ENCODE measurements at regions not wholly inside any gene's neighbourhood (a gene's known extent, or its start where the extent isn't known, plus 50 kb on each side); places are given as distances from the start of the nearest gene placed in this dataset.
A peak's percentile ranks its signal among the peaks of the same experiment; 100 is the strongest.

- Histone ChIP-seq H3K9me3 (no peaks in the 10 kb centered on the region), H3K27me3 (replicated peaks; ENCODE audit: control insufficient read depth, insufficient read depth, low read length) (no peaks in the 10 kb centered on the region), H3K4me1 (no peaks in the 10 kb centered on the region), H3K36me3 (ENCODE audit: control insufficient read depth, insufficient read depth, low read length) (no peaks in the 10 kb centered on the region), H3K4me3 (ENCODE audit: low read depth, low read length) (no peak overlapping the region)
- intact Hi-C loops (cut with micrococcal nuclease; ENCODE audit: unreplicated experiment) = no loop called here
- no peaks in the 10 kb centered on the region for H3K36me3 Mint-ChIP-seq (ENCODE audit: insufficient read depth, unreplicated experiment)
- DNase-seq = no peak
- BruUV-seq (replicated peaks) = no TSS peak
- H3K27ac Mint-ChIP-seq (ENCODE audit: unreplicated experiment) = no peak overlapping the region
- TF ChIP-seq, protein P1, sequence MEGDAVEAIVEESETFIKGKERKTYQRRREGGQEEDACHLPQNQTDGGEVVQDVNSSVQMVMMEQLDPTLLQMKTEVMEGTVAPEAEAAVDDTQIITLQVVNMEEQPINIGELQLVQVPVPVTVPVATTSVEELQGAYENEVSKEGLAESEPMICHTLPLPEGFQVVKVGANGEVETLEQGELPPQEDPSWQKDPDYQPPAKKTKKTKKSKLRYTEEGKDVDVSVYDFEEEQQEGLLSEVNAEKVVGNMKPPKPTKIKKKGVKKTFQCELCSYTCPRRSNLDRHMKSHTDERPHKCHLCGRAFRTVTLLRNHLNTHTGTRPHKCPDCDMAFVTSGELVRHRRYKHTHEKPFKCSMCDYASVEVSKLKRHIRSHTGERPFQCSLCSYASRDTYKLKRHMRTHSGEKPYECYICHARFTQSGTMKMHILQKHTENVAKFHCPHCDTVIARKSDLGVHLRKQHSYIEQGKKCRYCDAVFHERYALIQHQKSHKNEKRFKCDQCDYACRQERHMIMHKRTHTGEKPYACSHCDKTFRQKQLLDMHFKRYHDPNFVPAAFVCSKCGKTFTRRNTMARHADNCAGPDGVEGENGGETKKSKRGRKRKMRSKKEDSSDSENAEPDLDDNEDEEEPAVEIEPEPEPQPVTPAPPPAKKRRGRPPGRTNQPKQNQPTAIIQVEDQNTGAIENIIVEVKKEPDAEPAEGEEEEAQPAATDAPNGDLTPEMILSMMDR (IDR thresholded peaks at IDR 0.05; ENCODE audit: insufficient read depth in 1 of 2, low read depth in 1 of 2, low read length in 1 of 2, severe bottlenecking in 1 of 2, unreplicated experiment in 1 of 2) = no peak
- ChIA-PET CTCF (no interaction called here), POLR2A (no interaction called here)
- H3K4me3 Mint-ChIP-seq (ENCODE audit: unreplicated experiment) = no peak overlapping the region
- peaks cover 14% of the 10 kb centered on the region for H3K9me3 Mint-ChIP-seq (ENCODE audit: unreplicated experiment)
- H3K27me3 Mint-ChIP-seq (ENCODE audit: insufficient read depth, unreplicated experiment) = no peaks in the 10 kb centered on the region
- H3K4me1 Mint-ChIP-seq (ENCODE audit: low read depth, unreplicated experiment) = no peaks in the 10 kb centered on the region
Measured at GRCh38 chr5:63164339-63164738, 585.7 kb downstream of the LRRC70 start.

DNA sequence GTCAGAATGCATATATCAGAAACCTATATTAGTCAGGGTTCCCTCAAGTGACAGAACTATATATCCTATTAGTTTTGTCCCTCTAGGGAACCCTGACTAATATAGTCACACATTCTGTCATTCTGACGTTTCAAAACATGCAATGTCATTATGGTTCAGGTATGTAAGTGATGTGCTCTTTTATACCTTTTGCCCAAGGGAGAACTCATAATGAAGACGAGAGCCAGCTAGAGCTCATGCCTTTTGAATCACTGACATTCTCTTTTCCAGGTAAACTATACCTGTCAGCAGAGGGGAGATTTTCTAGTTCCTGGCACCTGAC lies 576.7 kb downstream of the LRRC70 start:
- no peaks in the 10 kb centered on the region for H3K27me3 Mint-ChIP-seq (ENCODE audit: insufficient read depth, unreplicated experiment)
- ChIA-PET POLR2A (no interaction called here), CTCF (no interaction called here)
- intact Hi-C loops (cut with micrococcal nuclease; ENCODE audit: unreplicated experiment) = no loop called here
- no TSS peak for BruUV-seq (replicated peaks)
- H3K4me3 Mint-ChIP-seq (ENCODE audit: unreplicated experiment) = no peak overlapping the region
- Histone ChIP-seq H3K36me3 (ENCODE audit: control insufficient read depth, insufficient read depth, low read length) (no peaks in the 10 kb centered on the region), H3K27me3 (replicated peaks; ENCODE audit: control insufficient read depth, insufficient read depth, low read length) (no peaks in the 10 kb centered on the region), H3K9me3 (no peaks in the 10 kb centered on the region), H3K4me1 (peaks cover 12% of the 10 kb centered on the region), H3K4me3 (ENCODE audit: low read depth, low read length) (no peak overlapping the region)
- DNase-seq = no peak
- H3K9me3 Mint-ChIP-seq (ENCODE audit: unreplicated experiment) = peaks cover 9% of the 10 kb centered on the region
- TF ChIP-seq, protein P1 (IDR thresholded peaks at IDR 0.05; ENCODE audit: insufficient read depth in 1 of 2, low read depth in 1 of 2, low read length in 1 of 2, severe bottlenecking in 1 of 2, unreplicated experiment in 1 of 2) = no peak
- H3K36me3 Mint-ChIP-seq (ENCODE audit: insufficient read depth, unreplicated experiment) = no peaks in the 10 kb centered on the region
- peak overlapping the region; percentile 63 for H3K27ac Mint-ChIP-seq (ENCODE audit: unreplicated experiment)
- H3K4me1 Mint-ChIP-seq (ENCODE audit: low read depth, unreplicated experiment) = peaks cover 8% of the 10 kb centered on the region

DNA sequence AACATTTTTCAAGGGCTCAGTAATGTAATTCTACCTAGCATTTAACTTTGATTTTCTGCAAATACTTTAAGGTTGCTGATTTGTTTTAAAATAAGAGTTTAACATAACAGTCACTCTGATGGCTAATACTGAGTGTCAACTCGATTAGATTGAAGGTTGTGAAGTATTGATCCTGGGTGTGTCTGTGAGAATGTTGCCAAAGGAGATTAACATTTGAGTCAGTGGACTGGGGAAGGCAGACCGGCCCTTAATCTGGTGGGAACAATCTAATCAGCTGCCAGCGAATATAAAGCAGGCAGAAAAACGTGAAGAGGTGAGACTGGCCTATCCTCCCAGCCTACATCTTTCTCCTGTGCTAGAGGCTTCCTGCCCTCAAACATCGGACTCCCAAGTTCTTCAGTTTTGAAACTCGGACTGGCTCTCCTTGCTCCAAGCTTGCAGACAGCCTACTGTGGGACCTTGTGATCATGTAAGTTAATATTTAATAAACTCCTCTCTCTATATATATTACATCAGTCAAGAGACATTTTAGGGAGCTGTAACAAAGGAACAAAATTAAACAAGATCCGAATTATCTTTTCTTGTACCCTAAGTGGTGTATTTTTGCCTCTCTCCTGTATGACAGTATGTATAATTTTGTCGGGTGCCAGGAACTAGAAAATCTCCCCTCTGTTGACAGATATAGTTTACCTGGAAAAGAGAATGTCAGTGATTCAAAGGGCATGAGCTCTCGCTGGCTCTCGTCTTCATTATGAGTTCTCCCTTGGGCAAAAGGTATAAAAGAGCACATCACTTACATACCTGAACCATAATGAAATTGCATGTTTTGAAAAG lies 576.1 kb downstream of the LRRC70 start:
- CTCF ChIA-PET = no interaction called here
- no peaks in the 10 kb centered on the region for H3K36me3 Mint-ChIP-seq (ENCODE audit: insufficient read depth, unreplicated experiment)

More for the DNA sequence above, 576.1 kb downstream of the LRRC70 start:
- Mint-ChIP-seq H3K27me3 (ENCODE audit: insufficient read depth, unreplicated experiment) (no peaks in the 10 kb centered on the region), H3K9me3 (ENCODE audit: unreplicated experiment) (peaks cover 9% of the 10 kb centered on the region), H3K4me1 (ENCODE audit: low read depth, unreplicated experiment) (peaks cover 8% of the 10 kb centered on the region), H3K4me3 (ENCODE audit: unreplicated experiment) (no peak overlapping the region), H3K27ac (ENCODE audit: unreplicated experiment) (peak overlapping the region; percentile 63)
- Histone ChIP-seq H3K9me3 (no peaks in the 10 kb centered on the region), H3K27me3 (replicated peaks; ENCODE audit: control insufficient read depth, insufficient read depth, low read length) (no peaks in the 10 kb centered on the region), H3K4me3 (ENCODE audit: low read depth, low read length) (no peak overlapping the region), H3K36me3 (ENCODE audit: control insufficient read depth, insufficient read depth, low read length) (no peaks in the 10 kb centered on the region), H3K4me1 (peaks cover 12% of the 10 kb centered on the region)
- TF ChIP-seq, protein P1 (IDR thresholded peaks at IDR 0.05; ENCODE audit: insufficient read depth in 1 of 2, low read depth in 1 of 2, low read length in 1 of 2, severe bottlenecking in 1 of 2, unreplicated experiment in 1 of 2) = no peak
- intact Hi-C loops (cut with micrococcal nuclease; ENCODE audit: unreplicated experiment) = no loop called here
- DNase-seq = no peak
- no TSS peak for BruUV-seq (replicated peaks)
- POLR2A ChIA-PET = no interaction called here
